ENCODE measurements at regions not wholly inside any gene's neighbourhood (a gene's known extent, or its start where the extent isn't known, plus 50 kb on each side); places are given as distances from the start of the nearest gene placed in this dataset.

- H3K36me3 Mint-ChIP-seq: no peaks in the 10 kb centered on the region
- H3K27ac Mint-ChIP-seq: peak overlapping the region; percentile 86
- no peak for DNase-seq (ENCODE audit: low spot score in 2 of 2, unreplicated experiment in 2 of 2)
- TF ChIP-seq CTCF (IDR thresholded peaks at IDR 0.05; ENCODE audit: unreplicated experiment): peak; percentile 70
- no peaks in the 10 kb centered on the region for H3K9me3 Mint-ChIP-seq
- peaks cover 62% of the 10 kb centered on the region for H3K4me1 Mint-ChIP-seq
- H3K4me3 Mint-ChIP-seq: no peak overlapping the region
- no peaks in the 10 kb centered on the region for H3K27me3 Mint-ChIP-seq (ENCODE audit: low read depth)
Measured at GRCh38 chr1:22317231-22317919, 134.3 kb upstream of the ZBTB40 start.

- TF ChIP-seq CTCF (IDR thresholded peaks at IDR 0.05; ENCODE audit: unreplicated experiment): no peak
- H3K9me3 Mint-ChIP-seq: no peaks in the 10 kb centered on the region
- no peaks in the 10 kb centered on the region for H3K27me3 Mint-ChIP-seq (ENCODE audit: low read depth)
- peak overlapping the region; percentile 83 for H3K27ac Mint-ChIP-seq
- H3K4me1 Mint-ChIP-seq: peaks cover 66% of the 10 kb centered on the region
- H3K4me3 Mint-ChIP-seq: no peak overlapping the region
- DNase-seq (ENCODE audit: low spot score in 2 of 2, unreplicated experiment in 2 of 2): no peak
- H3K36me3 Mint-ChIP-seq: no peaks in the 10 kb centered on the region
Measured at GRCh38 chr1:22317920-22318243, 133.8 kb upstream of the ZBTB40 start.

GRCh38 chr1:22318279-22318981, 133.2 kb upstream of the ZBTB40 start:
- no peaks in the 10 kb centered on the region for H3K27me3 Mint-ChIP-seq (ENCODE audit: low read depth)
- no peaks in the 10 kb centered on the region for H3K9me3 Mint-ChIP-seq
- peak overlapping the region; percentile 87 for H3K27ac Mint-ChIP-seq
- no peak for TF ChIP-seq CTCF (IDR thresholded peaks at IDR 0.05; ENCODE audit: unreplicated experiment)
- H3K4me1 Mint-ChIP-seq: peaks cover 70% of the 10 kb centered on the region
- no peak overlapping the region for H3K4me3 Mint-ChIP-seq
- no peaks in the 10 kb centered on the region for H3K36me3 Mint-ChIP-seq
- peak; percentile 54 to 70 for DNase-seq (ENCODE audit: low spot score in 2 of 2, unreplicated experiment in 2 of 2)

- peaks cover 78% of the 10 kb centered on the region for H3K4me1 Mint-ChIP-seq
- no peaks in the 10 kb centered on the region for H3K9me3 Mint-ChIP-seq
- no peak for TF ChIP-seq CTCF (IDR thresholded peaks at IDR 0.05; ENCODE audit: unreplicated experiment)
- peak overlapping the region; percentile 95 for H3K27ac Mint-ChIP-seq
- DNase-seq (ENCODE audit: low spot score in 2 of 2, unreplicated experiment in 2 of 2): no peak
- no peak overlapping the region for H3K4me3 Mint-ChIP-seq
- H3K36me3 Mint-ChIP-seq: no peaks in the 10 kb centered on the region
- no peaks in the 10 kb centered on the region for H3K27me3 Mint-ChIP-seq (ENCODE audit: low read depth)
Measured at GRCh38 chr1:22319608-22320007, 132.0 kb upstream of the ZBTB40 start.

GRCh38 chr1:22320587-22321344, 130.9 kb upstream of the ZBTB40 start:
- no peaks in the 10 kb centered on the region for H3K9me3 Mint-ChIP-seq
- DNase-seq (ENCODE audit: low spot score in 2 of 2, unreplicated experiment in 2 of 2): no peak
- H3K36me3 Mint-ChIP-seq: no peaks in the 10 kb centered on the region
- peak overlapping the region; percentile 95 for H3K27ac Mint-ChIP-seq
- no peak for TF ChIP-seq CTCF (IDR thresholded peaks at IDR 0.05; ENCODE audit: unreplicated experiment)
- H3K4me3 Mint-ChIP-seq: peak overlapping the region; percentile 24
- H3K4me1 Mint-ChIP-seq: peaks cover 74% of the 10 kb centered on the region
- H3K27me3 Mint-ChIP-seq (ENCODE audit: low read depth): no peaks in the 10 kb centered on the region

Measured in mesothelial cell of epicardium (in vitro differentiated cells).